ENCODE measurements at regions not wholly inside any gene's neighbourhood (a gene's known extent, or its start where the extent isn't known, plus 50 kb on each side); places are given as distances from the start of the nearest gene placed in this dataset.

DNA sequence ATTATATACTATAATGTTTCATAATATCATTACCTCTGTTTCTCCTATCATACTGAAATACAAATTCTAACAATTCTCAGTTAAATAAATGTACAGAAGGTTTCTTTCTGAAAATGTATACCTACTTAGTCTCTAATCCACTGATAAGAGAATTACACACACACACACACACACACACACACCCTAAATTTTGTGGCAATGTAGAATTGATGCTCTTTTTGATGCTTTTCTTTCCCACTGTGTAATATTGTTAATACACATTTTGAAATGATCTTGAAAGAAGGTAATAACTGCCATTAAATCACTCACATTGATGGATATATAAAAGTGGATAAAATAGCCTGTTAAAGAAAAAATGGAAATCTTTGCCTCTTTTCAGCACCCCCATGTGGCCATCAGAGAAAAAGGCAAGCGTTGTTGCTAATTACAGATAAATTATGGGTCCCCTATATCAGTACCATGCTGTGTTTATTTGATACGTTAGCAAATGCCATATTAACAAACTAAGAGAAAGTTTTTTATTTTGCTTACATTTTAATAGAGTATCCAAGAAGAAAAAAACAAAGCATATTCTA, 76.6 kb upstream of the VGLL2 start:
- POLR2A ChIA-PET = no interaction called here
- no peak for TF ChIP-seq GPN1 (CRISPR knock-in tag; IDR thresholded peaks at IDR 0.05; ENCODE audit: borderline replicate concordance)
- no peak for TF ChIP-seq ZFP36 (IDR thresholded peaks at IDR 0.05; ENCODE audit: borderline replicate concordance, low read depth, low read length, partially characterized antibody)
- TF ChIP-seq, protein P1, sequence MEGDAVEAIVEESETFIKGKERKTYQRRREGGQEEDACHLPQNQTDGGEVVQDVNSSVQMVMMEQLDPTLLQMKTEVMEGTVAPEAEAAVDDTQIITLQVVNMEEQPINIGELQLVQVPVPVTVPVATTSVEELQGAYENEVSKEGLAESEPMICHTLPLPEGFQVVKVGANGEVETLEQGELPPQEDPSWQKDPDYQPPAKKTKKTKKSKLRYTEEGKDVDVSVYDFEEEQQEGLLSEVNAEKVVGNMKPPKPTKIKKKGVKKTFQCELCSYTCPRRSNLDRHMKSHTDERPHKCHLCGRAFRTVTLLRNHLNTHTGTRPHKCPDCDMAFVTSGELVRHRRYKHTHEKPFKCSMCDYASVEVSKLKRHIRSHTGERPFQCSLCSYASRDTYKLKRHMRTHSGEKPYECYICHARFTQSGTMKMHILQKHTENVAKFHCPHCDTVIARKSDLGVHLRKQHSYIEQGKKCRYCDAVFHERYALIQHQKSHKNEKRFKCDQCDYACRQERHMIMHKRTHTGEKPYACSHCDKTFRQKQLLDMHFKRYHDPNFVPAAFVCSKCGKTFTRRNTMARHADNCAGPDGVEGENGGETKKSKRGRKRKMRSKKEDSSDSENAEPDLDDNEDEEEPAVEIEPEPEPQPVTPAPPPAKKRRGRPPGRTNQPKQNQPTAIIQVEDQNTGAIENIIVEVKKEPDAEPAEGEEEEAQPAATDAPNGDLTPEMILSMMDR (CRISPR knock-in tag; IDR thresholded peaks at IDR 0.05) = peak; percentile 38; the same call in 1 of the 2 replicates
- TF ChIP-seq STAG1 (CRISPR knock-in tag; IDR thresholded peaks at IDR 0.05) = peak; percentile 34
- TF ChIP-seq, protein P2, sequence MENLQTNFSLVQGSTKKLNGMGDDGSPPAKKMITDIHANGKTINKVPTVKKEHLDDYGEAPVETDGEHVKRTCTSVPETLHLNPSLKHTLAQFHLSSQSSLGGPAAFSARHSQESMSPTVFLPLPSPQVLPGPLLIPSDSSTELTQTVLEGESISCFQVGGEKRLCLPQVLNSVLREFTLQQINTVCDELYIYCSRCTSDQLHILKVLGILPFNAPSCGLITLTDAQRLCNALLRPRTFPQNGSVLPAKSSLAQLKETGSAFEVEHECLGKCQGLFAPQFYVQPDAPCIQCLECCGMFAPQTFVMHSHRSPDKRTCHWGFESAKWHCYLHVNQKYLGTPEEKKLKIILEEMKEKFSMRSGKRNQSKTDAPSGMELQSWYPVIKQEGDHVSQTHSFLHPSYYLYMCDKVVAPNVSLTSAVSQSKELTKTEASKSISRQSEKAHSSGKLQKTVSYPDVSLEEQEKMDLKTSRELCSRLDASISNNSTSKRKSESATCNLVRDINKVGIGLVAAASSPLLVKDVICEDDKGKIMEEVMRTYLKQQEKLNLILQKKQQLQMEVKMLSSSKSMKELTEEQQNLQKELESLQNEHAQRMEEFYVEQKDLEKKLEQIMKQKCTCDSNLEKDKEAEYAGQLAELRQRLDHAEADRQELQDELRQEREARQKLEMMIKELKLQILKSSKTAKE (CRISPR knock-in tag; IDR thresholded peaks at IDR 0.05; ENCODE audit: borderline replicate concordance) = no peak
- no peak for TF ChIP-seq ZNF737 (CRISPR knock-in tag; IDR thresholded peaks at IDR 0.05; ENCODE audit: borderline replicate concordance)
- TF ChIP-seq TMF1 (CRISPR knock-in tag; IDR thresholded peaks at IDR 0.05; ENCODE audit: low read depth) = no peak
- TF ChIP-seq U2AF1 (optimal IDR thresholded peaks at IDR 0.05; ENCODE audit: low read depth, low read length) = no peak
- no peak for TF ChIP-seq ZNF224 (CRISPR knock-in tag; IDR thresholded peaks at IDR 0.05)
- TF ChIP-seq SYNCRIP (IDR thresholded peaks at IDR 0.05; ENCODE audit: insufficient read depth, low read depth, low read length) = no peak
- TF ChIP-seq, protein P3, sequence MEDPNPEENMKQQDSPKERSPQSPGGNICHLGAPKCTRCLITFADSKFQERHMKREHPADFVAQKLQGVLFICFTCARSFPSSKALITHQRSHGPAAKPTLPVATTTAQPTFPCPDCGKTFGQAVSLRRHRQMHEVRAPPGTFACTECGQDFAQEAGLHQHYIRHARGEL (CRISPR knock-in tag; IDR thresholded peaks at IDR 0.05) = no peak
- TF ChIP-seq ATF7-NPFF (CRISPR knock-in tag; IDR thresholded peaks at IDR 0.05; ENCODE audit: low read depth) = no peak
- TF ChIP-seq, protein P4, sequence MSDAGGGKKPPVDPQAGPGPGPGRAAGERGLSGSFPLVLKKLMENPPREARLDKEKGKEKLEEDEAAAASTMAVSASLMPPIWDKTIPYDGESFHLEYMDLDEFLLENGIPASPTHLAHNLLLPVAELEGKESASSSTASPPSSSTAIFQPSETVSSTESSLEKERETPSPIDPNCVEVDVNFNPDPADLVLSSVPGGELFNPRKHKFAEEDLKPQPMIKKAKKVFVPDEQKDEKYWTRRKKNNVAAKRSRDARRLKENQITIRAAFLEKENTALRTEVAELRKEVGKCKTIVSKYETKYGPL (CRISPR knock-in tag; IDR thresholded peaks at IDR 0.05) = no peak
- TF ChIP-seq ZNF672 (CRISPR knock-in tag; IDR thresholded peaks at IDR 0.05) = no peak
- no peak for TF ChIP-seq ZFP36L1 (CRISPR knock-in tag; IDR thresholded peaks at IDR 0.05)
- TF ChIP-seq RARG (CRISPR knock-in tag; IDR thresholded peaks at IDR 0.05; ENCODE audit: low read depth) = no peak
- no peak for TF ChIP-seq HOXA5 (CRISPR knock-in tag; IDR thresholded peaks at IDR 0.05)
- no peak for TF ChIP-seq CREB1 (IDR thresholded peaks at IDR 0.05)
- 0 out of 2 replicates have a peak, but pooled peaks have one; percentile 11 for TF ChIP-seq CREB1 (CRISPR knock-in tag; IDR thresholded peaks at IDR 0.05)

More for the DNA sequence above, 76.6 kb upstream of the VGLL2 start:
- BruUV-seq (replicated peaks) = no TSS peak
- in situ Hi-C loops (cut with HindIII; ENCODE audit: extremely low pct_ligation_motif_present, low pct_unique_long_range_greater_than_20kb) = no loop called here
- Histone ChIP-seq H3K36me3 (replicated peaks in 1 of 2; ENCODE audit: control insufficient read depth in 1 of 2, insufficient read depth in 2 of 2, low read length in 2 of 2) (no peaks in the 10 kb centered on the region), H3K4me3 (replicated peaks in 1 of 3; ENCODE audit: insufficient read depth in 1 of 3, low read depth in 2 of 3, low read length in 3 of 3) (no peak overlapping the region), H3K4me2 (ENCODE audit: low read depth, low read length) (no peak overlapping the region), H3K27me3 (ENCODE audit: control insufficient read depth in 1 of 2, insufficient read depth in 2 of 2, low read length in 2 of 2) (no peaks in the 10 kb centered on the region), H3K9ac (ENCODE audit: insufficient read depth, low read depth, low read length) (no peak overlapping the region), H3K27ac (ENCODE audit: extremely low read length, insufficient read depth, low read length) (no peak overlapping the region), H2AFZ (ENCODE audit: low read length) (no peak overlapping the region), H4K20me1 (ENCODE audit: insufficient read depth, low read length) (no peaks in the 10 kb centered on the region), H3K9me3 (ENCODE audit: low read length) (no peaks in the 10 kb centered on the region), H3K79me2 (ENCODE audit: insufficient read depth, low read length) (no peaks in the 10 kb centered on the region), H3K4me1 (ENCODE audit: insufficient read depth, low read length) (no peaks in the 10 kb centered on the region)
- DNase-seq (ENCODE audit: low spot score) (no peak), FAIRE-seq (no peak), ATAC-seq (no peak)
- intact Hi-C loops (cut with micrococcal nuclease; ENCODE audit: unreplicated experiment) = loop anchor here (1.0 kb wide), 2 partner anchors 216 to 307 kb away; no protein-coding TSS in a partner anchor
- CTCF ChIA-PET (ENCODE audit: low intra/inter-chr PET ratio, low total read pairs) = interaction anchor here (1.7 kb wide), 1 partner anchor 217 kb away, joined by 10 read pairs; no protein-coding TSS in a partner anchor
- 4% methylated on average over 2 of the region's 2 CpGs for WGBS (ENCODE audit: low lambda C conversion rate)

Data from HepG2 (cell line).